ENCODE measurements at regions not wholly inside any gene's neighbourhood (a gene's known extent, or its start where the extent isn't known, plus 50 kb on each side); places are given as distances from the start of the nearest gene placed in this dataset.

- no peak for TF ChIP-seq CTCF (IDR thresholded peaks at IDR 0.05)
- no peaks in the 10 kb centered on the region for H3K27me3 ChIP-seq
- no peaks in the 10 kb centered on the region for H3K9me3 ChIP-seq
- no peak overlapping the region for H3K4me3 ChIP-seq
- intact Hi-C loops (cut with DNase I): no loop called here
- no peak overlapping the region for H3K27ac ChIP-seq
- DNase-seq (ENCODE audit: low spot score in 2 of 2): no peak
- no peaks in the 10 kb centered on the region for H3K4me1 ChIP-seq
- H3K36me3 ChIP-seq: no peaks in the 10 kb centered on the region
These were observed 120.2 kb upstream of the VPREB1 start for GRCh38 chr22:22124374-22124773.

- Histone ChIP-seq H3K4me3 (no peak overlapping the region), H3K36me3 (no peaks in the 10 kb centered on the region), H3K27ac (no peak overlapping the region), H3K4me1 (no peaks in the 10 kb centered on the region), H3K27me3 (no peaks in the 10 kb centered on the region), H3K9me3 (no peaks in the 10 kb centered on the region)
- no peak for DNase-seq (ENCODE audit: low spot score in 2 of 2)
- intact Hi-C loops (cut with DNase I): no loop called here
- no peak for TF ChIP-seq CTCF (IDR thresholded peaks at IDR 0.05)
These were observed 120.7 kb upstream of the VPREB1 start for GRCh38 chr22:22123960-22124278.

GRCh38 chr22:22123118-22123959 lies 121.2 kb upstream of the VPREB1 start:
- intact Hi-C loops (cut with DNase I): no loop called here
- Histone ChIP-seq H3K4me3 (no peak overlapping the region), H3K27ac (no peak overlapping the region), H3K4me1 (no peaks in the 10 kb centered on the region), H3K36me3 (no peaks in the 10 kb centered on the region), H3K9me3 (no peaks in the 10 kb centered on the region), H3K27me3 (no peaks in the 10 kb centered on the region)
- no peak for DNase-seq (ENCODE audit: low spot score in 2 of 2)
- no peak for TF ChIP-seq CTCF (IDR thresholded peaks at IDR 0.05)

GRCh38 chr22:22122348-22123117 lies 122.1 kb upstream of the VPREB1 start:
- no peaks in the 10 kb centered on the region for H3K4me1 ChIP-seq
- no peak for TF ChIP-seq CTCF (IDR thresholded peaks at IDR 0.05)
- no peaks in the 10 kb centered on the region for H3K27me3 ChIP-seq
- no peaks in the 10 kb centered on the region for H3K36me3 ChIP-seq
- H3K9me3 ChIP-seq: no peaks in the 10 kb centered on the region
- no peak overlapping the region for H3K4me3 ChIP-seq
- intact Hi-C loops (cut with DNase I): no loop called here
- no peak overlapping the region for H3K27ac ChIP-seq
- DNase-seq (ENCODE audit: low spot score in 2 of 2): no peak

- Histone ChIP-seq H3K9me3 (no peaks in the 10 kb centered on the region), H3K27me3 (no peaks in the 10 kb centered on the region), H3K4me1 (no peaks in the 10 kb centered on the region), H3K36me3 (no peaks in the 10 kb centered on the region), H3K4me3 (no peak overlapping the region), H3K27ac (no peak overlapping the region)
- intact Hi-C loops (cut with DNase I): no loop called here
- TF ChIP-seq CTCF (IDR thresholded peaks at IDR 0.05): no peak
- DNase-seq (ENCODE audit: low spot score in 2 of 2): no peak
These were observed 123.1 kb upstream of the VPREB1 start for GRCh38 chr22:22121445-22121844.
